ENCODE measurements at regions not wholly inside any gene's neighbourhood (a gene's known extent, or its start where the extent isn't known, plus 50 kb on each side); places are given as distances from the start of the nearest gene placed in this dataset.

DNA sequence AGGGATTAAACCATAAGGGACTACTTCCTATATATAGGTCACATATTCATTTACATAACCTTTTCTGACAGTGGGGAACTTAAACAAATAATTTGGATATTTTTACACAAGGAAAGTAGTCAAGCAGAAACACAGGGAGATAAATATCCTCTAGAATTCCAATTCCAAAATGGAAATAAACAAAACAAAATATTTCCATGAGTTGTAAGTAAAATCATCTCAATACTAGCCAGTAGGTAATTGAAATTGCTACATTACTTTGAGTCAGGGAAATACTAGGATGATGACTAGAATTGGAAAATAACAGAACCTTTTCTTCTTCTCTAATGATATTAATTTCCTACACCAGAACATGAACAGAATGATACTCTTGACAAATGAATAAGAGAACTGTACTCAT is 1308.1 kb upstream of the GJE1 start:
- TF ChIP-seq POLR2AphosphoS5 (IDR thresholded peaks at IDR 0.05) (no peak), CTCF (IDR thresholded peaks at IDR 0.05) (no peak), POLR2A (IDR thresholded peaks at IDR 0.05) (no peak)
